ENCODE measurements at regions not wholly inside any gene's neighbourhood (a gene's known extent, or its start where the extent isn't known, plus 50 kb on each side); places are given as distances from the start of the nearest gene placed in this dataset.

DNA sequence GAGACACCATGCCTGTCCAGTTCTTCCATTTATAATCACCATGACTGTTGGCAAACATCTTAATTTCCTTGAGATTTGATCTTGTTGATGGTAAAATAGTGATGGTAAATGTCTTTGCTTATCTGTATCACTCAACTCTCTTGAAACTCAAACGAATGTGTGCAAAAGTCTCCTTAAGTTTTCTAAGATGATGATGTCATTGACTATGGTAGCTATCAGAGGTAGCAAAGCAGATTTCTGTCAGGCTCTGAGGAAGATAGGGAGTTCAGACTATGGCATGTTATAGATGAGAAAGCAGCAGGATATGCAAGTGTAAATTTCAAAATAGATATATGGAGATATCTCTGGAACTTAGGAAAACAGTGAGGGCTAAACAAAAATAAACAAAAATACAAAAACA lies 121.0 kb upstream of the GJE1 start:
- Histone ChIP-seq H3K27ac (replicated peaks) (no peak overlapping the region), H3K27me3 (ENCODE audit: low read depth) (peaks cover 5% of the 10 kb centered on the region), H3K36me3 (no peaks in the 10 kb centered on the region), H3K4me3 (no peak overlapping the region), H3K9me3 (replicated peaks) (peaks cover 17% of the 10 kb centered on the region), H3K4me1 (no peaks in the 10 kb centered on the region)
- DNase-seq: no peak
- TF ChIP-seq, protein P1, sequence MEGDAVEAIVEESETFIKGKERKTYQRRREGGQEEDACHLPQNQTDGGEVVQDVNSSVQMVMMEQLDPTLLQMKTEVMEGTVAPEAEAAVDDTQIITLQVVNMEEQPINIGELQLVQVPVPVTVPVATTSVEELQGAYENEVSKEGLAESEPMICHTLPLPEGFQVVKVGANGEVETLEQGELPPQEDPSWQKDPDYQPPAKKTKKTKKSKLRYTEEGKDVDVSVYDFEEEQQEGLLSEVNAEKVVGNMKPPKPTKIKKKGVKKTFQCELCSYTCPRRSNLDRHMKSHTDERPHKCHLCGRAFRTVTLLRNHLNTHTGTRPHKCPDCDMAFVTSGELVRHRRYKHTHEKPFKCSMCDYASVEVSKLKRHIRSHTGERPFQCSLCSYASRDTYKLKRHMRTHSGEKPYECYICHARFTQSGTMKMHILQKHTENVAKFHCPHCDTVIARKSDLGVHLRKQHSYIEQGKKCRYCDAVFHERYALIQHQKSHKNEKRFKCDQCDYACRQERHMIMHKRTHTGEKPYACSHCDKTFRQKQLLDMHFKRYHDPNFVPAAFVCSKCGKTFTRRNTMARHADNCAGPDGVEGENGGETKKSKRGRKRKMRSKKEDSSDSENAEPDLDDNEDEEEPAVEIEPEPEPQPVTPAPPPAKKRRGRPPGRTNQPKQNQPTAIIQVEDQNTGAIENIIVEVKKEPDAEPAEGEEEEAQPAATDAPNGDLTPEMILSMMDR (IDR thresholded peaks at IDR 0.05; ENCODE audit: borderline replicate concordance): no peak
- intact Hi-C loops (cut with micrococcal nuclease): no loop called here

DNA sequence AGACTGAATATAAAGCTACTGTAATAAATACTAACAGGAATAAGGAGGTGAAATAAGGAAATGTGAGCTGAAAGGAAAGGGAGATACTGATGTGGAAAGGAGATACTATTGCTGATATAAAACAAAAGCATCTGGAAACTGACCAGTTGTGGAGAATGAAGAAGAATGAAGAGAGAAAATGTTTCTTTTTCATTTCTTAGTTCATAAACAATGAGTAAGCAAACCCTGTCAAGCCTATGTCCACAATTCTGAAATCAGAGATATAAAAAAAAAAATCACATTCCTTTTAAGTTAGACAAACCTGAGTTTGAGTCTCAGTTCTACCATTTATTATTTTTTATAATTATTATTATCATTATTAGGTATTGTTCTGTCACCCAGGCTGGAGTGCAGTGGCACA lies 121.6 kb upstream of the GJE1 start:
- no peak for DNase-seq
- TF ChIP-seq, protein P1 (IDR thresholded peaks at IDR 0.05; ENCODE audit: borderline replicate concordance): no peak
- intact Hi-C loops (cut with micrococcal nuclease): no loop called here

DNA sequence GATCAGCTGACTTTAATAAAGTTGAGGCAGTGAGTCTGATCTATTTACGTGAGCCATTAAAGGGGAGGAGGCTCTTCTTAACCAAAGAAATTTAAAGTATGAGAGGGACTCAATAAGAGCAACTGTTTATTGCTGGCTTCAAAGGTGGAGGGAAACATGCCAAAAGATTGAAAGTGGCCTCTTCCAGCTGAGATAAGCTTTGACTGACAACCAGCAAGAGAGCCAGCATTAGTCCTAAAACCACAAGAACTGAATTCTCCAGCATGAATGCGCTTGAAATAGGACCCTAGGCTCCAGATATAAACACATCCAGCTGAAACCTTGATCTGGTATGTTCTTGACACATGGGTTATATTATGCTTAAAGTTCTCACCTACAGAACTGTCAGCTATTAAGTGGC lies 123.1 kb upstream of the GJE1 start:
- Histone ChIP-seq H3K27ac (replicated peaks) (no peak overlapping the region), H3K9me3 (replicated peaks) (peaks cover 17% of the 10 kb centered on the region), H3K36me3 (no peaks in the 10 kb centered on the region), H3K27me3 (ENCODE audit: low read depth) (no peaks in the 10 kb centered on the region), H3K4me3 (no peak overlapping the region), H3K4me1 (no peaks in the 10 kb centered on the region)
- TF ChIP-seq, protein P1 (IDR thresholded peaks at IDR 0.05; ENCODE audit: borderline replicate concordance): no peak
- DNase-seq: no peak
- intact Hi-C loops (cut with micrococcal nuclease): no loop called here

More for the DNA sequence above, 121.6 kb upstream of the GJE1 start:
- Histone ChIP-seq H3K36me3 (no peaks in the 10 kb centered on the region), H3K27ac (replicated peaks) (no peak overlapping the region), H3K4me1 (no peaks in the 10 kb centered on the region), H3K27me3 (ENCODE audit: low read depth) (peaks cover 5% of the 10 kb centered on the region), H3K9me3 (replicated peaks) (peaks cover 17% of the 10 kb centered on the region), H3K4me3 (no peak overlapping the region)

DNA sequence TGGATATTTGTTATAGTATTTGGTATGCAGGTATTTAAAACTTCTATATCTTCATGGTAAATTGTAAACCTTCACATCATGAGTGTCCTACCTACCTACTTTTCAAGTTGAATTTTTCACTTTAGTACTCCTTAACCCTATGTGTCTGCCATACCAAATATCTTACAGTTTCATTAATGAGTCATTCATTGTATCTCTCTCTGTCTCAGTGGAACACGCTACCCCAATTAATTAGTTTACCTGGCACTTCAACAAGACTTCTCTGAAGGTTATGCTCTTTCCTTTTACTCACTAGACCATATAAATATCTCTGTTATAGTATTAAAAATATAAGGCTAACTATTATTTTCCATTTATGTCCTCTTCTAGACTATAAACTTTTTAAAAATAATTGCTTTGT lies 123.9 kb upstream of the GJE1 start:
- H3K4me3 ChIP-seq: no peak overlapping the region
- no peaks in the 10 kb centered on the region for H3K36me3 ChIP-seq
- no peaks in the 10 kb centered on the region for H3K4me1 ChIP-seq
- DNase-seq: no peak
- TF ChIP-seq, protein P1 (IDR thresholded peaks at IDR 0.05; ENCODE audit: borderline replicate concordance): no peak
- H3K27me3 ChIP-seq (ENCODE audit: low read depth): no peaks in the 10 kb centered on the region
- intact Hi-C loops (cut with micrococcal nuclease): no loop called here
- no peak overlapping the region for H3K27ac ChIP-seq (replicated peaks)
- H3K9me3 ChIP-seq (replicated peaks): peaks cover 17% of the 10 kb centered on the region

DNA sequence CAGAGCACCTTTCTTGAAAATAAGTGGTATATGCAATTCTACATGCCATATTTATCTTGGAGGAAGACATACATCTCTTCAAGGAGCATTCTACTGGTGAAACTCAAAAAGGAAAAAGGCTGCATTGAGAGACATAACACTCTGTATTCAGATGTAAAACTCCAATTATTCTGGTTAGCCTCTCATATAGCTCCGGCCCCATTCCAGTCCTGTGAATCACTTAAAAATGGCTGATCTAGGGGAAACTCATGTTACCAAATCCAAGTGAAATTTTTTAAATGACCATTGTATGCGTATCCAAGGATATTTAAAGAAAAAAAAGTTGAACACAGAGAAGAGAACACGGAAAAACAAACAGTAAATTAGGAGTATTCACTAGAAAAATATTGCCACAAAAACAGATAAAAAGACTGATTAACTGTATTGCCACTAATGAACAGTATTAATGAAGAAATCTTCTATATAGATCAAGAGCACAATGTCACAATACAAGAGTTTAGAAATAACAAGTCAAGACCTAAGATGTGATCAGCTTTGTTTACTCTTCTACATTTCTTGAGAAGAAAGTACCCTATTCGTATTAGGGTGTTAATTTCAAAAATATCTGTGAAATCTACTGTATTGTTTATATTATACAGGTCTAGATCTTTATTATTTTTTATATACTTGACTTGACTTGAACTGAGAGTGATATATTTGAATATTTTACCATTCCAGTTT lies 124.5 kb upstream of the GJE1 start:
- intact Hi-C loops (cut with micrococcal nuclease): no loop called here
- peaks cover 17% of the 10 kb centered on the region for H3K9me3 ChIP-seq (replicated peaks)
- no peaks in the 10 kb centered on the region for H3K4me1 ChIP-seq
- no peak for DNase-seq
- H3K27me3 ChIP-seq (ENCODE audit: low read depth): no peaks in the 10 kb centered on the region
- TF ChIP-seq, protein P1 (IDR thresholded peaks at IDR 0.05; ENCODE audit: borderline replicate concordance): no peak
- H3K27ac ChIP-seq (replicated peaks): no peak overlapping the region
- H3K36me3 ChIP-seq: no peaks in the 10 kb centered on the region
- no peak overlapping the region for H3K4me3 ChIP-seq
